GM19468 (cell line): ENCODE measurements at regions not wholly inside any gene's neighbourhood (a gene's known extent, or its start where the extent isn't known, plus 50 kb on each side); places are given as distances from the start of the nearest gene placed in this dataset.

Experiments
- ATAC-seq: cut with Tn5 transposase; IDR thresholded peaks from one replicate; pipeline ENCODE4 v1.9.1; 2021; ENCODE audit warnings: mild to moderate bottlenecking, moderate library complexity, moderate number of reproducible peaks; ENCODE audit not compliant: unreplicated experiment; ENCODE audit errors: extremely low read depth

GRCh38 chr16:51433599-51433998, 282.5 kb upstream of the SALL1 start:
- no peak for ATAC-seq

DNA sequence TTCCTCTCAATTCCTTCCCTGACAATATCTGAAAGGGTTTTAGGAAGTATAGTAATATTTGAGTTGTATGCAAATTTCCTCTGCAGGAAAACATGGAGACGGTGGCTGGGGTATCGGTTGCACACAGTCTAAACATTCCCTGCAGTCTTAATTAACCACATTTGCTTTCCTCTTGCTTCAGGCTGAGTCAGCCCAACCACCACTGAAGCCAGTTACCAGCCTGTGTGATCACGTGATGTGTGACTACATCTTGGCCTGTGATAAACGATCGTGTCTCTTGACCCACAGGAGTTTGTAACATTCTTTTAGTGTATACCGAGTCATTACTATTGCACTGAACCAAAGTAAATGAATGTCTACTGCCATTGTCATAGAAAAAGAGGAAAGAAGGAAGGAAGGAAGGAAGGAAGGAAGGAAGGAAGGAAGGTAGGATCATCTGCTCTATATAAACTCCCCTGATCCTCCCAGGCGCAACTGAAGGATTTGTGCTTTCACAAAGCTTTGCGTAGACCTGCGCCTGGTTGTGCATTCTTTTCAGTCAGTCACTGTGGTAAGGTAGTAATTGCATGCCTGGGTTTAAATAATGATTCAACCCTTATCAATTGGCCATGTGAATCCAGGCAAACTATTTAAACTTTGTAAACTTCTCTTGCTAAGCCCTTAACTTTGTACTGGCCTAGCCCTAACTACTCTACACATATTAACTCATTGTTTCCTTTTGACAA, 280.6 kb upstream of the SALL1 start:
- no peak for ATAC-seq

DNA sequence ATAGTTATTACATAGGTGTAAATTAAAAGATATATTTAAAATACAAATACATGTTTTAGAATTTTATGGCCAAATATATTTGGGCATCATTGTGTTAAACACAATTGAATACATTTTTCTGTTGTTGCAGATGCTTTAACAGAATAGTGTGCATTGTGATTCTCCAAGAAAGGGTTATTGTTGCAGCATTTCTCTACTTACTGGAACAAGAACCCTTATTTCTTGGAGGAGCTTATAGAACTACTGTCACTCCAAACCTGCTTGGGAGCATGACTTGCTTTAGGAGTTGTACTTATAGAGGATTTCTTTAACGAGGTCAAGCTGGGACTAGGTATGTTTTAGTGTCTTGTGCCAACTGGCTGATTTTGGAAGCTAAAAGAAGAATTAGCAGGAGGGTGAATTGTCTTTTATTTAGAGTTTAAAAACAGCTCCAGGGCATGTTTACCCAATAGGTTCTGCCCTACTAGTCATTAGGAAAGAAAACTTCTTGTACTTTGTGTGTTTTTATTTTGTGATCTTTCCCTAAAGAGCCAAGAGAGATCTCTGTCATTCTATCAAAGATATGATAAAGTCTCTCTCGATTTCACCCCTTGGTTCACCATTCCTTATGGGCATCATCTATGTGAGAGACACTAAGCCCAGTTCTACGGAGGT, 279.8 kb upstream of the SALL1 start:
- no peak for ATAC-seq

- no peak for ATAC-seq
Observed at GRCh38 chr16:51429041-51429440, 278.0 kb upstream of the SALL1 start.

- ATAC-seq, result no peak
Observed at GRCh38 chr16:51427085-51427484, 276.0 kb upstream of the SALL1 start.

- no peak for ATAC-seq
Observed at GRCh38 chr16:51426276-51426675, 275.2 kb upstream of the SALL1 start.

GRCh38 chr16:51420247-51420646, 269.2 kb upstream of the SALL1 start:
- no peak for ATAC-seq

- ATAC-seq, result no peak
Observed at GRCh38 chr16:51419768-51420167, 268.7 kb upstream of the SALL1 start.

DNA sequence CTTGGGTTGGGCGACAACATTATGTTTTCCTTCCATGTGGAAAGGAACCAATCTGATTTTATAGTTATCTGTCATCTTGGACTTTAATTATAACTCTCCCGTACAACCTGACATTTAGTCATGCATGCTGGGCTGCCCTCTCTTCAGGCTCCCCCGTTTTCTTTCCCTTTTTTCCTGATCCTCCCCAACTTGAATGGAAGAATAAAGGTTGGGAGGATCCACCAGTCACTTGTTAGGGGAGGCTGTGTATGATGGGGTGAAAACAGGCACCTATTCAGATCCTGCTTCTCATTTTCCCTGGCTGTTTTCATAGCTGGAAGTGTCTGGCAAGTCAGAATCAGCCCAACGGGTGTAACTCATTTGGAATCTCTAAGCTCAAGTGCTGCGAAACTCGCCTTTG, 267.2 kb upstream of the SALL1 start:
- ATAC-seq, result no peak

DNA sequence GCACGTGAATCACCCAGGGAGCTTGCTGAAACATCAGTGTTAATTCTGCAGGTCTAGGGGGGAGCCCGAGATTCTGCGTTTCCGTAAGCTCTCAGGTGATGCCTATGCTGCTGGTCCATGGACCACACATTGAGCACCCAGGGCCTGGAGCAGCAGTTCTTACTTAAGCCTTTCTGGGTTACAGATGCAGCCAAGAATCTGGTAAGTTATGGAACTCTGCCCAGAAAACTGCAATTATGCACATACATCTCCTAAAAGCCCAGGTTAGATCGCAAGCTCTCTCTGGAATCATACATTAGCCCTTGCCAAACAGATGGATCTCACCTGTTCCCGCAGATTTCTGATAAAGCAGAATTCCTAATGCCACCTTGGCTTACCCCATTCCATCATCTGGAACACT, 265.9 kb upstream of the SALL1 start:
- no peak for ATAC-seq

DNA sequence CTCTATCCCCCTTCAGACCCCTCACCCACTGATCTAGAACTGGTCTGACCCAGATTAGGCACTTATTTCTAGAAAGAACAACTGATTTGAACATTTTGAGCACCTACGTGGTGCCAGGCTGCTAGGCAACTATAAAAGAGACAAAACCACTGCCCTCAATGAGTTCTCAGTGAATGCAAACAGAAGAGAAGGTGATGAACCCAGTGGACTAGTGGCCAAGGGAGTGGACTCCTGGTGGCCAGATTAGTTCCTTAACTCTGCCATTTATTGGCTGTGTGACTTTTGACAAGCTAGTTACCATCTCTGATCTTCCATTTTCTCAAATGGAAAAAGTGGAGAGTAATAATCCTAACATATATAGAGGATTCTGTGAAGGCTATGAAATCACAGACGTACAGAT, 259.1 kb upstream of the SALL1 start:
- no peak for ATAC-seq

DNA sequence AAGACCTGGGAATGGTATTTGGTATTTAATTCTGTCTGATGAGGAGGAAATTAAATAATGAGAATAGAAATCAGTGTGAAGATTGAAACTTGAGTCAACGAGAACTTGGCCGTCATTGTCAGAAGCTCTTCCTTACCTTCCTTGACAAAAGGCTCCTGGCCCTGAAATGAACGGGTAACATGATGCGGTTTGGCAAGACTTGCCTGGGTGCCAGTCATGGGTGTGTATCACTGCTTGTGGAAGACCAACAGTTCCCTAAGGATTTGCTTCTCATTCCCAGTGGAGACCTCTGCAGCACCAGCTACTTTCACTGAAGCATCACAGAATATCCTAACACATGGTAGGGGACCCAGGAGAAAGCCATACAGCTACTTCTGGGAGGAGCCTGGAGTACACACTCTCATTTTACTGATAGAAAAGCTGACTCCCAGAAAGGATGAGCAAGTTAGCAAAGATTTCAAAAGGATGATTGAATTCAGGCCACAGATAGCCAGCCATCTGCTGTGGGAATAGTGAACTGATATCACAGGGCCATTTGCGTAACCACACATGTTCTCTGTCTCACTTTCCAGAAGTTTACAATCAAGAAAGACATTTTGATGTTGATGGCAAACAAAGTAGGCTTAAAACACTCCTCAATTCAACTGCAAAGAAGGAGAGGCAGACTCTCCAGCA, 258.1 kb upstream of the SALL1 start:
- ATAC-seq, result no peak

GRCh38 chr16:51408357-51408756, 257.3 kb upstream of the SALL1 start:
- ATAC-seq, result no peak

- ATAC-seq, result no peak
Observed at GRCh38 chr16:51407921-51408320, 256.9 kb upstream of the SALL1 start.

DNA sequence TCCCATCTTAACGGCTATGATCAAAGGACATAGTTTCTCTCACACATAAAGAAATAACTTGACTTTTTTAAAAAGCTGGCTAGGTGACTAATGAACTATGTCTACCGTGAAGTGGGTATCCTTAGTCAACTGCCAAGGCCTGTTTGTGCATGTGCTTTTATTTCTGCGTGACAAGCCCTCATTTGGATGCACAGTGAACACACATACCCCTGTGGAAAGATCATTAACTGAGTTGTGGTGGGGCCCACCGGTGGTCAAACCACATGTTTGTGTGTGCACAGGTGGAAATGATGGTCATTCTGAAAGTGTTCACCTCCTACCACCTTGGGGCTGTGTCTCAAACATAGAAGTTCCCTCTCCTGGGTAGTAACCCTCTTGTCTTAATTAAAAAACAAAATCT, 256.1 kb upstream of the SALL1 start:
- no peak for ATAC-seq

- ATAC-seq, result no peak
Observed at GRCh38 chr16:51405361-51405760, 254.3 kb upstream of the SALL1 start.

- no peak for ATAC-seq
Observed at GRCh38 chr16:51404386-51404785, 253.3 kb upstream of the SALL1 start.

GRCh38 chr16:51402785-51403184, 251.7 kb upstream of the SALL1 start:
- no peak for ATAC-seq

DNA sequence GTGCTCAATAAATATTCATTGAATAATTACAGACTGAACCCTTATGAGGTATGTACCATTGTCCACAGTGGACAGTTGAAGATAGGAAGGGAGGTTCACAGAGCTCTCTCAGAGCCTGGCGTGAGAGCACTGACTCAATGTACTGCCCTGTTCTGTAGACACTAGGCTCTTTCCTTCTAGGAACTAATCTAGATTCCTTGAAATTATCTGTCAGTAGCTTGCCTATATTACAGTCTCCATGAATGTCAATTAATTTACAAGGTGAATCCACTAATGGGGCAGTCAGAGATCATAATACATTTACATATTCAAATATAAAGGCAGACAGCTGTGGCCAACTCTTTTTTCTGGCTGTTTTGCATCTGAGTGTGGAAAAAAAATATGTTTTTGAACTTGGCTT, 251.2 kb upstream of the SALL1 start:
- no peak for ATAC-seq

DNA sequence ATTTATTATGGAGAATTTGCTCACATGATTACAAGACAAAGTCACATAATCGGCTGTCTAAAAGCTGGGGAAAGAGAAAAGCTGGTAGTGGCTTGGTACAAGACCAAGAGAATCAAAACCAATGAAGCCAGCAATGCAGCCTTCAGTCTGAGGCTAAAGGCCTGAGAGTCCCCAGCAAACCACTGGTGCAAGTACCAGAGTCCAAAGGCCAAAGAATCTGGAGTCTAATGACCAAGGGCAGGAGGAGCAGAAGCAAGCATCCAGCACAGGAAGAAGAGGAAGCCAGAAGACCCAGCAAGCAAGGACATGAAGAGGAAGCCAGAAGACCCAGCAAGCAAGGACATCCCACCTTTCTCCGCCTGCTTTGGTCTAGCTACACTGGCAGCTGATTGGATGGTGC, 250.6 kb upstream of the SALL1 start:
- no peak for ATAC-seq

DNA sequence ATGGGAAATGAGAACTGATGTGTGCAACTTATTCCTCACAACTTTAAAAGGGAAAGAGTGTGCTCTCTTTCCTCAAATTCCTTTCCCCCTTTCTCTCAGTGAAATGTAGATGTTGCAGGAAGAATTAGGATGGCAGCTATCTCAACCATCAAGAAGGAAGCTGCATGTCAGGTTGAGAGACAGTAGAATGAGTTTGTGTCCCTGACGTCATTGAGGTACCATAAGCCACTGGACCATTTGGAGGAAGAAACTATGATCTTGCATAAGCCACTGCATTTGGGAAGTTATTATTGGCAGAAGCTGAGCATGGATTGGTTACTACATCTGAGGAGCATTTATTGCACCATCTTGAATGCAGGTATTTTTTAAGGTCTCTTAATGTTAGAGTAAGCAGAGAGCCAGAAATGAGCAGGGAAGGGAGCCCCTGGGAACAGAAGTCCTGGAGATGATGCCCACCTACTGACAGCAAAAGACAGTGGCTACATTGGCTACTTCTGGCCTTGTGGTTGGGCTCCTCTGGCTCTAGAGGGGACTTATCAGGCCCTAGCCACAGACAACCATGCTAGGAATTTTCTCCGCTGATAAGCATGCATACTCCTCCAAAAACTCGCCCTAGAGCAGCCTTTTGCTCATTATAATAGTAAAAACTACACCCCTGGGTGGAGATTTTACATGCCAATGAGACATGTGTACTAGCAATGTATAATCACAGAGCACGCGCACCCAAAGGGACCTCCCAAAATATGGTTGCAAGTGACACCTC, 249.0 kb upstream of the SALL1 start:
- no peak for ATAC-seq
